ENCODE measurements at regions not wholly inside any gene's neighbourhood (a gene's known extent, or its start where the extent isn't known, plus 50 kb on each side); places are given as distances from the start of the nearest gene placed in this dataset.
"Not testable (repeated sequence)": the region's sequence is repeated elsewhere in the genome, so short reads cannot be mapped to it uniquely, and the experiment has no call there.

- not testable (repeated sequence) for TF ChIP-seq CTCF (IDR thresholded peaks at IDR 0.05 in 4 of 5, conservative IDR thresholded peaks at IDR 0.05 in 1 of 5); POLR2A (IDR thresholded peaks at IDR 0.05)
Measured at GRCh38 chr11:71746263-71746662, 86.7 kb upstream of the DEFB108B start.

Measured in gastrocnemius medialis (tissue), 4 donors.